ENCODE measurements at regions not wholly inside any gene's neighbourhood (a gene's known extent, or its start where the extent isn't known, plus 50 kb on each side); places are given as distances from the start of the nearest gene placed in this dataset.

GRCh38 chr1:193325042-193325441, 138.6 kb upstream of the B3GALT2 start:
- H3K36me3 ChIP-seq: no peaks in the 10 kb centered on the region
- TF ChIP-seq CTCF (IDR thresholded peaks at IDR 0.05; ENCODE audit: low read depth, low read length): no peak
- no peaks in the 10 kb centered on the region for H3K9me3 ChIP-seq
- no peaks in the 10 kb centered on the region for H3K27me3 ChIP-seq
- no peak for DNase-seq
- H3K4me3 ChIP-seq (ENCODE audit: low read depth, low read length): no peak overlapping the region
- H3K4me1 ChIP-seq: no peaks in the 10 kb centered on the region

- no peak overlapping the region for H3K4me3 ChIP-seq (ENCODE audit: low read depth, low read length)
Measured at GRCh38 chr1:193322211-193322610, 135.8 kb upstream of the B3GALT2 start.

GRCh38 chr1:193321242-193321840, 134.9 kb upstream of the B3GALT2 start:
- no peaks in the 10 kb centered on the region for H3K36me3 ChIP-seq
- no peak for DNase-seq
- H3K9me3 ChIP-seq: no peaks in the 10 kb centered on the region
- no peak overlapping the region for H3K4me3 ChIP-seq (ENCODE audit: low read depth, low read length)
- H3K27me3 ChIP-seq: no peaks in the 10 kb centered on the region
- H3K4me1 ChIP-seq: no peaks in the 10 kb centered on the region
- no peak for TF ChIP-seq CTCF (IDR thresholded peaks at IDR 0.05; ENCODE audit: low read depth, low read length)

More at GRCh38 chr1:193322211-193322610, 135.8 kb upstream of the B3GALT2 start:
- no peaks in the 10 kb centered on the region for H3K36me3 ChIP-seq
- no peak for DNase-seq
- H3K27me3 ChIP-seq: no peaks in the 10 kb centered on the region
- no peak for TF ChIP-seq CTCF (IDR thresholded peaks at IDR 0.05; ENCODE audit: low read depth, low read length)
- no peaks in the 10 kb centered on the region for H3K9me3 ChIP-seq
- no peaks in the 10 kb centered on the region for H3K4me1 ChIP-seq

GRCh38 chr1:193320270-193320669, 133.9 kb upstream of the B3GALT2 start:
- no peaks in the 10 kb centered on the region for H3K9me3 ChIP-seq
- no peaks in the 10 kb centered on the region for H3K27me3 ChIP-seq
- H3K4me3 ChIP-seq (ENCODE audit: low read depth, low read length): no peak overlapping the region
- no peaks in the 10 kb centered on the region for H3K4me1 ChIP-seq
- no peak for TF ChIP-seq CTCF (IDR thresholded peaks at IDR 0.05; ENCODE audit: low read depth, low read length)
- DNase-seq: no peak
- H3K36me3 ChIP-seq: no peaks in the 10 kb centered on the region

- no peak for TF ChIP-seq CTCF (IDR thresholded peaks at IDR 0.05; ENCODE audit: low read depth, low read length)
- Histone ChIP-seq H3K4me3 (ENCODE audit: low read depth, low read length) (no peak overlapping the region), H3K9me3 (no peaks in the 10 kb centered on the region), H3K36me3 (no peaks in the 10 kb centered on the region), H3K4me1 (no peaks in the 10 kb centered on the region), H3K27me3 (no peaks in the 10 kb centered on the region)
- DNase-seq: no peak
Measured at GRCh38 chr1:193318347-193318746, 131.9 kb upstream of the B3GALT2 start.

GRCh38 chr1:193313354-193314140, 127.1 kb upstream of the B3GALT2 start:
- H3K4me3 ChIP-seq (ENCODE audit: low read depth, low read length): no peak overlapping the region
- H3K4me1 ChIP-seq: no peaks in the 10 kb centered on the region
- no peaks in the 10 kb centered on the region for H3K36me3 ChIP-seq
- DNase-seq: no peak
- TF ChIP-seq CTCF (IDR thresholded peaks at IDR 0.05; ENCODE audit: low read depth, low read length): no peak
- H3K9me3 ChIP-seq: no peaks in the 10 kb centered on the region
- H3K27me3 ChIP-seq: no peaks in the 10 kb centered on the region
